NCI-H2107 treated with DMSO at 0.1 percent for 48 hours (cell line): ENCODE measurements at regions not wholly inside any gene's neighbourhood (a gene's known extent, or its start where the extent isn't known, plus 50 kb on each side); places are given as distances from the start of the nearest gene placed in this dataset.

ENCODE experiments used
- DNase-seq: peaks from one replicate; lab custom pipeline; 2025; ENCODE audit not compliant: unreplicated experiment; lab: John Stamatoyannopoulos, UW

DNA sequence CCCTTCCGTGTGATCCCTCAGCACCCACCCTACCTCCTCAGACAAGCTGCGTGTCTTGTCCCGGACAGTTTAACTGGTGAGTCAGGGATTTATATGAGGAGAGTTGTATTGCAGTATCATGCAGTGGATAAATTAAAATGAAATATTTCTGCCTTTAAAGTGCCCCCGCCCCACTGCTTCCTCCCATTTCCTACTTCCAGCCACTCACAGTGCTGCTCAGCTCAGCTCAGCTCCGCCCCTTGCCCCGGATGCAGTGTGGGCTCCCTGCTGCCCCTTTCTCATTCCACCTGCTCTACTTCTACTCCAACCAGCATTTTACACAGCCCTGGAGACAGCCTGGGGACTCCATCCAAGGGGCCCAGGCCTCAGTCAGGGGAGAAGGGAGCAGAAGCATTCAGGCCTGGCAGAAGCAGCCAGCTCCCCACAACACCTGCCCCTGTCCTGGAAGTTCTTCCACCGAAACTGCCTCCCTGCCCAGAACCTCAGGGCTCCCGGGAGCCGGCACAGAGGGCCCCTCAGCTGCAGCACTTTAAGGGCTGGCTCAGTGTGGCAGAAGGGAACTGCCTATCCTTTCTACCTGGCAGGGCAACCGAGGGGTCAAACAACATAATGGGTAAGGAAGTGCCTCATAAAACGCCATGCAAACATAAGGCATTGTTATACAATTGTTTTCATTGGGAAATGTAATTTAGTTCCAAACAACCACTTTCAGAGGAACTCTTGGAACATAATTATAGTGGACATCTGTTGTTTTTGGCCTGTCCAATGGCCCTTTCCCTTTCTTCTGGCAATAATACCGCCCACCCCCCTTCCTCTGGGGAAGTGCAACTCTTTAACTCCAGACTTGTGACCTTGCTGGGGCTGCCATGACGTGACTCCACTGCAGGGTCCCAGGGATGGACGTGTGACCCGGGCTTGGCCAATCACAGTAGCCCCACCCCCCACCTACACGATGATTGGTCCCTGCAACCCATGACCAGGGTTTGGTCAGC, 102.3 kb downstream of the LIPG start:
- no peak for DNase-seq

DNA sequence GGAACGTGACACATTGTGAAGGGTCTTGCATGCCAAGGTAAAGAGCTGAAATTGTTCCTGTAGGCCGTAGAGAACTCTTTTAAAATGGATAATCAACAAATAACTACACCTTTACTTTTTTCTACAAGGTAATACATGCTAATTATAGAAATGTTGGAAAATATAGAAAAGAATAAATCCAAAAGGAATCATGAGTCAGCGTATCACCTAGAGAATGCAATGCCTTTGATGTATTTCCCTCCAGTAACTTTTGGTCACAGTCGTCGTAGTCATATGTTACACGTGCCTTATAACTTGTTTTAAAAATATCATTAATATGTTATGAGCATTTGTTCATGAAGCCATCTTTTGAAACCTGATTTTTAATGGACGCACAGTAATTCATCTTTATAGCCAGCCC, 100.6 kb downstream of the LIPG start:
- no peak for DNase-seq

DNA sequence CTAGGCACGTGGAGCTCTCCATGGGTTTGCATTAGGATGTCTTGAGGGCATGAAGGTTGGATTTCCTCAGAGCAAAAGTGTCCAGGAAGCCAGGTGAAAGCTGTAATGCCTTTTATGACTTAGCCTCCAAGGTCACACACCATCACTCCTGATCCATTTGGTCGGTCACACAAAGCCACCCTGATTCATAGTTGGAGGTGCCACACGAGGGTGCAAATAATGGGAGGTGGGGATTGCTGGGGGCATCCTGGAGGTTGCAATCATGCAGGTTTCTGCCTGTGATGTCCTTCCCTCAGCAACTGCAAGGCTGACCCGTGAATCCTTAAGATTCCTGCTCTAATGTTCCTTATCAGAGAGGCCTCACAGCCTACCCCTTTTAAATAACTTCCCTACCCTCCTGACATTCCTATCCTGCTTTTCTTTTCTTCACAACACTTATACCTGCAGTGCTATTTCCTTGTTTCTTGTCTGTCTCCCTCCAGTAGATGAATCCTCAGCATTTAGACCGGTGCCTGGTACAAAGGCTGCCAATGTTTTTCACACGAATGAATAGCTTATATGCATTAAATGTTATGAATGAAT, 97.1 kb downstream of the LIPG start:
- no peak for DNase-seq

DNA sequence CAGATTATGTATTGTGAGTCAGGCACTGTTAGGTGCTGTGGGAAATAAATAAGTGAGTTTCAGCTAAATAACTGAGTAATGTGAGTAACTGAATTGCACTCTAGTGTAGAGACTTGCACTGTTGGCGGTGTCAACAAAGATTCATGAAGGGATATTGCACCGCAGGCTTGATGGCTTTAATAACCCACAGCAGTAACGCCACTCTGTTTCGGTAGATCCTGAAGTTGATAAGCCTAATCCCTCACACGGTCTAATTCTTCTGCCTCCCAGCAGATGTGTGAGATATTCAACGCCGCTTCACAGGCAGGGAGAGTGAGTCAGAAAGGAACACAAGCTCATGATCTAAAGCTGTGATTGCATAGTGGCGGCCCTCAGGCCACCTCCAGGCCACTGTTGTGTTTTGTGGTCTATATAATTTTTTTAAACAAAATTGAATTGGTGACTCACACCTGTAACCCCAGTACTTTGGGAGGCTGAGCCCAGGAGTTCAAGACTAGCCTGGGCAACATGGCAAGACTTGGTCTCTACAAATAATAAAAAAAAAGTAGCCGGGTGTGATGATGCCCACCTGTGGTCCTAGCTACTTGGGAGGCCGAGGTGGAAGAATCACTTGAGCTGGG, 94.3 kb downstream of the LIPG start:
- no peak for DNase-seq

DNA sequence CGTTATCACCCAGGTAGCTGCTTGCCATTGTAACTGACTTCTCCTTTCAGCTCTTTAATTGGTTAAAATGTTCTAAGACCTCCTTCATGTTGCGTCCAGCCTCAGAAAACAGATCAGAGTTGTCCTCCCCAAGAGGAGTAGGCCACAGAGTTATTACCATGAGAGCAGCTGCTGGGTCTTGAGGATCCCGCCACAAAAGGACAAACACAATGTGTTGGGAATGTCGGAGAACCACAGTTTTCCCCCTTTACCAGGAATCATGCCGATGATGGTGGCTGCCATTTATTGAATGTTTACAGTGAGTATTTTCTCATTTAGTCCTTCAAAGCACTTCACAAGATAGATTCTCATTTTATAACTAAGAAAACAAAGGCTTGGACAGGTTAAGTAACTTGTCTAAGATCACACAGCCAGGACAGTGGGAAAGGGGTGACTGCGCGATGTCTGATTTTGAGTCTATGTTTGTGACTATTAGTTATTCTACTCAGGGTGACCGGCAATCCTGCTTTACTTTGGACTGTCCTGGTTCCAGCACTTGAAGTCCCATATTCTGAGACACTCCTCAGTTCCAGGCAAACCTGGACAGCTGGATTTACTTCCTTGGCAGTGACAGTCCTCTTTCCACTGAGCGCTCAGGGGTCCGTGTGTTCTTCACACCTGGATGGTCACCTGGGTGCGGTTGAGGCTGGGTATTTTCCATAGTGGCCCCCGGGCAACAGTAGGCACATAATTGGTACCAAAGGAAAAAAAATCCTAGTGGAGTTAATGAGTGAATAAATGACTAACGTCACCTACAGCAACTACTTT, 93.6 kb downstream of the LIPG start:
- DNase-seq = no peak

DNA sequence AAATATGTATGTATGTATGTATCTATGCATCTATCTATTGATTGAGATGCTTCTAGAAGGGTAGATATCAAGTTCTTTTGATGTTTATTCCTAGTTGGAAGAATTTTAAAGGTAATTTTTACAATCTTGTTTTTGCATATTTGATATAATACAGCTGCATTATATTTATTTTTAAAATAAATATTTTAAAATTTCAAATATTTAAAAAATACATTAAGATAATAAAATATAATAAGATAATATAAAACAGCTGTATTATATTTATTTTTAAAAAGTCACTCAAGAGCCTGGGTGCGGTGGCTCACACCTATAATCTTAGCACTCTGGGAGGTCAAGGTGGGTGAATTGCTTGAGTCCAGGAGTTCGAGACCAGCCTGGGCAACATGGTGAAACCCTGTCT, 92.5 kb downstream of the LIPG start:
- DNase-seq = no peak

DNA sequence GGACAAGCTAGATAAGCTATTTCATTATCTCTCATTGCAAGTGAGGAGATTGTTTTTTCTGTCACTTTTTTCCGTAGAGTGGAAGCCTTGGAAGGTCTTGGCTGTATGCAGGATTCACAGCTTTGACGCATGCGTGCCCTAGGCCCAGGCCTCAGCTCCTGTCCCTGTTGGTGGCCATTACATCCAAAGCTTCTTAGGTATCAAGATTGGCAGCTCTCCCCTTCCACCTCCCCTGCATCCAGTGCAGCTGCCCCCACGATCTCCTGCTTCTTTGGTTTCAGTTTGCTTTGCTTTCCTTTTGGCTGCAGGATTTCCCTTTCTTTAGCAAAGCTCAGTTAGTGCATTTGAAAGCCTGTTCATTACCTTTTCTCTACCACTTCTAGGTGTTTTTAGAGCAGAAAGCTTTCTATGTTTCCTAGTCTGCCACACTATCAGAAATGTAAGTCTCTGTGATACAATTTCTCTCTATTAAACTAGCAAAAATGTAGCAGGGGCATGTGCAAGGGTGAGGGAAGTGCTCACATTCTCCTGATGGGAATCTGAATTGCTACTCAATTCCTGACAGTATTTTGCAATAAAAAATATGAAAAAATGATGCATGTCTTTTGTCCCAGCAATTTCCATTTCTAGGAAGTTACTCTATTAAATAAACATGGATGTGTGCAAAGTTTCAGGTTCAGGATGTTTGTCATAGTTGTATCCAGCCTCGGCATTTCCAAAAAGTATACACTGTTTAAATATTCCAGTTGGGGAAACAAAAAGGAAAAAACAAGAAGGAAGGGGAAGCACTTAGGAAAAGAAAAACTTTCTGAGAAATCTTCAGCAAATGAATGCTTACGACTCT, 91.2 kb downstream of the LIPG start:
- peak; percentile 49 for DNase-seq

DNA sequence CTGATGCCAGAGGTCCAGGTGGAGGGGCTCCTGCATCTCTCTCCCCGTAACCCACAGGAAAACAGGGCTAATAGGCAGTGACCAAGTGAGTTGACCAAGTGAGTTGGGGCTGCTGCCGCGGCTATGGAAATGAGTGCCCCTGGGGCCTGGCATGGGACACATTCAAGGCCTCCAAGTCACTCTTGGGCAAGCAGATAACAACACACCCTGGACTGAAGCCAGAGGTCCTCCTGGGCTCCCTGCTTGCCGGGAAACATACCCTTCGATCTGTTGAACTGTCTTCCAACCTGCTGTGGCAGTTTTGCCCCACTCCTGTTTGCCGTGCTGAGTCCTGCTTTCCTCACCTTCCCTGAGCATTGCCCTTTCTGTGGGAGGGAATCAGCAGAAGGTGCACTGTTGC, 89.2 kb downstream of the LIPG start:
- no peak for DNase-seq

DNA sequence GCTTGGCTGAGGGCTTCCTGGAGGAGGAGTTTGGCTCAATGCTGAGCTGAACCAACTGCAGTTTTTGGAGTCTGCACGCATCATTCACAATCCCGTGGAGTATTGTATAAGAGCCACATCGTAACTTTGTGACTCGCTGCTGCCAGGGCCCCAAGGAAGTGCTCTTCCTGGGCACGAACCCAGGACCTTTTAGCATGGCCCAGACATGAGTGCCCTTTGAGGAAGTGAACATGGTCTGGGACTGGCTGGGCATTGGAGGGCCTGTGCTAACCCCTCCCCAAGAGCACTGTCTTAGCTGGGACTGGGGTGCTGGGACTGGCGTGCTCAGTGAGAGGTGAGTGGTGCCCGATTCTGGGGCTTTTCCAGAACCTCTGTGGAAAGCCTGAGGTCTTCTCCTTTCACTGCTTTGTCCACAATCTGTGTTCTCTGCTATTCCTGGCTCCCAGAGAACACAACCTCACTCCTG, 88.6 kb downstream of the LIPG start:
- no peak for DNase-seq

DNA sequence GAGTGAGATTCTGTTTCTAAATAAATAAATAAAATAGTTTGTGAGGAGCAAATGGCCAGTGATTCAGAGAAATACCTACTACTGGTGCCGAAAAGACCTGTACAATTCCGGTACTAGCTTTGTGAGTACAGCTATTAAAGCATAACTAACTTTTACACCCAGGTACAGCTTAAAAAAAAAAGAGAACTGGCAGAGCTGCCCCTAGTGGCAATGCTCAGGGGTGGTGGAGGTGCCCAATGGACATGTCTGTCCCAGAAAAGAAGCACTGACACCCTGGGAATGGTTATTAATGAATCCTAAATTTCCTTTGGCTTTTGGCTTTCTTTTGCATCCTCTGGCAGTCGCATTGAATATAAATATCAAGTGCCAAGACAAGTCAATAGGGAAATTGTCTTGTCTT, 87.0 kb downstream of the LIPG start:
- no peak for DNase-seq
